IMR-90 (cell line): ENCODE measurements at regions not wholly inside any gene's neighbourhood (a gene's known extent, or its start where the extent isn't known, plus 50 kb on each side); places are given as distances from the start of the nearest gene placed in this dataset.

Experiments used
- CEBPB ChIP-seq: IDR thresholded peaks from 2 replicates; pipeline ENCODE4 v1.6.1; 2012; ENCODE audit warnings: low read depth, low read length, improper control_type of control experiment
- CTCF ChIP-seq: conservative IDR thresholded peaks from 2 replicates; pipeline ENCODE4 v1.5.1; 2012; ENCODE audit warnings: mild to moderate bottlenecking, low read depth, low read length, improper control_type of control experiment
- MAFK ChIP-seq: IDR thresholded peaks from 2 replicates; pipeline ENCODE4 v1.6.1; 2012; ENCODE audit warnings: low read depth, low read length, improper control_type of control experiment
- MXI1 ChIP-seq: IDR thresholded peaks from 2 replicates; pipeline ENCODE4 v1.6.1; 2012; ENCODE audit warnings: low read depth, mild to moderate bottlenecking, low read length, moderate library complexity, borderline replicate concordance
- POLR2A ChIP-seq: IDR thresholded peaks from 2 replicates; pipeline ENCODE4 v1.6.1; 2012; ENCODE audit warnings: mild to moderate bottlenecking, low read depth, low read length
- RFX5 ChIP-seq: IDR thresholded peaks from 2 replicates; pipeline ENCODE4 v1.8.0; 2012; ENCODE audit warnings: low read depth, mild to moderate bottlenecking, low read length, moderate library complexity

GRCh38 chr21:16215663-16216183 lies 485.9 kb downstream of the USP25 start:
- TF ChIP-seq CTCF, result no peak
- no peak for TF ChIP-seq POLR2A
- no peak for TF ChIP-seq MAFK
- TF ChIP-seq RFX5, result no peak
- TF ChIP-seq CEBPB, result no peak
- TF ChIP-seq MXI1, result no peak
